H1 (cell line): ENCODE measurements at regions not wholly inside any gene's neighbourhood (a gene's known extent, or its start where the extent isn't known, plus 50 kb on each side); places are given as distances from the start of the nearest gene placed in this dataset.

Experiments
- CTCF ChIA-PET: fragments of 300-600 bp; sonication (Branson Sonifier 250); formaldehyde crosslinking; loops from one replicate; lab custom pipeline; 2021; ENCODE audit not compliant: partially characterized antibody; lab: Charles Lee
- POLR2A ChIA-PET: fragments of 300-600 bp; sonication (Branson Sonifier 250); formaldehyde crosslinking; loops from one replicate; lab custom pipeline; 2021; ENCODE audit warnings: inconsistent platforms; ENCODE audit not compliant: partially characterized antibody; lab: Charles Lee
- DNase-seq, 2 experiments: peaks; one replicate each; pipeline versions ENCODE4 v3.0.0 to v3.0.0-alpha.2; 2010 to 2022; ENCODE audit warnings: low spot score in 2 of 2, low read depth in 1 of 2, mixed read lengths in 1 of 2
- FAIRE-seq: peaks from 2 replicates; lab custom pipeline; 2011; peaks lifted over from hg19 to GRCh38; lab: Jason Lieb, UNC
- H2AFZ ChIP-seq: 2 replicates; pipeline ENCODE4 v1.8.1; 2012; ENCODE audit warnings: low read length, inconsistent platforms
- H2AK5ac ChIP-seq: 2 replicates; pipeline ENCODE4 v1.6.1; 2013; ENCODE audit warnings: low read depth, low read length
- H2BK120ac ChIP-seq: replicated peaks from 2 replicates; pipeline ENCODE3; 2013; ENCODE audit warnings: low read depth, low read length, inconsistent platforms
- H2BK12ac ChIP-seq: 2 replicates; pipeline ENCODE4 v1.6.1; 2013; ENCODE audit warnings: low read depth, low read length
- H2BK15ac ChIP-seq: 2 replicates; pipeline ENCODE4 v1.6.1; 2013; ENCODE audit warnings: low read length
- H2BK20ac ChIP-seq: 2 replicates; pipeline ENCODE4 v1.6.1; 2013; ENCODE audit warnings: low read length
- H2BK5ac ChIP-seq: 2 replicates; pipeline ENCODE4 v1.6.1; 2013; ENCODE audit warnings: low read depth, low read length
- H3K14ac ChIP-seq: 2 replicates; pipeline ENCODE4 v1.6.1; 2013; ENCODE audit warnings: inconsistent platforms; ENCODE audit not compliant: insufficient read length
- H3K18ac ChIP-seq: 2 replicates; pipeline ENCODE4 v1.6.1; 2013; ENCODE audit warnings: low read length; ENCODE audit errors: extremely low read depth
- H3K23ac ChIP-seq: 2 replicates; pipeline ENCODE4 v1.6.1; 2013; ENCODE audit warnings: inconsistent platforms; ENCODE audit not compliant: insufficient read length
- H3K23me2 ChIP-seq: 2 replicates; pipeline ENCODE4 v1.6.1; 2013; ENCODE audit warnings: low read depth, low read length
- H3K27ac ChIP-seq: 2 replicates; pipeline ENCODE4 v1.6.1; 2011; ENCODE audit warnings: low read depth, low read length, inconsistent platforms
- H3K27me3 ChIP-seq, 4 experiments: replicated peaks in 1 of 4; 1 replicate in 1 of 4; 2 replicates in 3 of 4; pipeline versions ENCODE4 v1.6.1 to v1.8.1; 2011 to 2013; ENCODE audit warnings: low read length in 3 of 4, mild to moderate bottlenecking in 3 of 4, inconsistent platforms in 2 of 4, mixed read lengths in 2 of 4, moderate library complexity in 1 of 4; ENCODE audit not compliant: control insufficient read depth in 3 of 4, insufficient read depth in 3 of 4; ENCODE audit errors: extremely low read depth in 1 of 4
- H3K36me3 ChIP-seq, 4 experiments: 2 replicates each; pipeline versions ENCODE4 v1.6.1 to v1.8.1; 2011 to 2013; ENCODE audit warnings: mild to moderate bottlenecking in 4 of 4, low read length in 3 of 4, moderate library complexity in 2 of 4, control low read depth in 1 of 4, inconsistent platforms in 1 of 4; ENCODE audit not compliant: insufficient read depth in 4 of 4, control insufficient read depth in 2 of 4
- H3K4ac ChIP-seq: replicated peaks from 2 replicates; pipeline ENCODE3; 2013; ENCODE audit warnings: low read length, low read depth, mixed read lengths, inconsistent platforms; ENCODE audit not compliant: insufficient read length
- H3K4me1 ChIP-seq, 4 experiments: replicated peaks in 1 of 4; 1 replicate in 1 of 4; 2 replicates in 3 of 4; pipeline versions ENCODE4 v1.6.1 to v1.8.1; 2011 to 2013; ENCODE audit warnings: low read length in 3 of 4, inconsistent platforms in 2 of 4, mixed read lengths in 1 of 4; ENCODE audit not compliant: insufficient read depth in 4 of 4, control insufficient read depth in 3 of 4
- H3K4me2 ChIP-seq, 2 experiments: 2 replicates each; pipeline versions ENCODE4 v1.6.1 to v1.8.1; 2011 to 2013; ENCODE audit warnings: low read depth in 2 of 2, low read length in 2 of 2, control low read depth in 1 of 2, inconsistent platforms in 1 of 2, mild to moderate bottlenecking in 1 of 2; ENCODE audit not compliant: insufficient read depth in 1 of 2
- H3K4me3 ChIP-seq, 4 experiments: fragments of 200-600, 300-600 bp in 1 of 4; sonication (generic), shearing (Covaris generic), sonication (Bioruptor Twin) in 1 of 4; 2 replicates each; pipeline versions ENCODE4 v1.5.1 to v1.8.1; 2011 to 2016; ENCODE audit warnings: low read length in 4 of 4, low read depth in 3 of 4, control low read depth in 2 of 4, inconsistent platforms in 2 of 4, mild to moderate bottlenecking in 2 of 4, mixed read lengths in 1 of 4, moderate library complexity in 1 of 4; ENCODE audit not compliant: insufficient read depth in 2 of 4; ENCODE audit errors: extremely low read depth in 1 of 4
- H3K56ac ChIP-seq: replicated peaks from 2 replicates; pipeline ENCODE3; 2013; ENCODE audit warnings: low read depth, mild to moderate bottlenecking, mixed read lengths, low read length, inconsistent platforms; ENCODE audit not compliant: insufficient read length
- H3K79me1 ChIP-seq: 2 replicates; pipeline ENCODE4 v1.6.1; 2013; ENCODE audit warnings: low read depth, low read length, control low read depth
- H3K79me2 ChIP-seq, 2 experiments: 2 replicates each; pipeline versions ENCODE4 v1.6.1 to v1.8.1; 2012 to 2013; ENCODE audit warnings: low read length in 2 of 2, mild to moderate bottlenecking in 2 of 2, inconsistent platforms in 1 of 2; ENCODE audit not compliant: insufficient read depth in 2 of 2, control insufficient read depth in 1 of 2
- H3K9ac ChIP-seq, 4 experiments: replicated peaks in 1 of 4; 1 replicate in 1 of 4; 2 replicates in 3 of 4; pipeline versions ENCODE4 v1.6.1 to v1.8.1; 2011 to 2013; ENCODE audit warnings: low read depth in 3 of 4, low read length in 3 of 4, control low read depth in 2 of 4, mild to moderate bottlenecking in 2 of 4, moderate library complexity in 2 of 4, inconsistent platforms in 1 of 4; ENCODE audit errors: extremely low read depth in 1 of 4
- H3K9me3 ChIP-seq, 2 experiments: 2 replicates each; pipeline versions ENCODE4 v1.6.1 to v1.8.1; 2012 to 2013; ENCODE audit warnings: mild to moderate bottlenecking in 2 of 2, moderate library complexity in 2 of 2, control low read depth in 1 of 2, inconsistent platforms in 1 of 2, low read depth in 1 of 2, low read length in 1 of 2, mixed read lengths in 1 of 2; ENCODE audit not compliant: insufficient read depth in 2 of 2
- H4K20me1 ChIP-seq, 2 experiments: replicated peaks in 1 of 2; 2 replicates each; pipeline versions ENCODE3 to v1.8.1; 2011 to 2013; ENCODE audit warnings: inconsistent platforms in 2 of 2, low read length in 2 of 2, mild to moderate bottlenecking in 1 of 2; ENCODE audit not compliant: insufficient read depth in 2 of 2, control insufficient read depth in 1 of 2
- H4K5ac ChIP-seq: 2 replicates; pipeline ENCODE4 v1.6.1; 2013; ENCODE audit warnings: low read length, low read depth, mixed read lengths, inconsistent platforms; ENCODE audit not compliant: insufficient read length
- H4K8ac ChIP-seq: 2 replicates; pipeline ENCODE4 v1.8.0; 2013; ENCODE audit warnings: mild to moderate bottlenecking, moderate library complexity, low read length, inconsistent platforms; ENCODE audit not compliant: insufficient read depth; ENCODE audit errors: extremely low read depth
- H4K91ac ChIP-seq: replicated peaks from 2 replicates; pipeline ENCODE3; 2013; ENCODE audit warnings: low read length, mixed read lengths, inconsistent platforms; ENCODE audit not compliant: insufficient read length
- CREB1 ChIP-seq: IDR thresholded peaks from 2 replicates; pipeline ENCODE4 v1.6.1; 2012; ENCODE audit warnings: inconsistent platforms
- CTBP2 ChIP-seq: IDR thresholded peaks from 2 replicates; pipeline ENCODE4 v1.7.0; 2011; ENCODE audit warnings: borderline replicate concordance, mild to moderate bottlenecking, moderate library complexity, mixed read lengths, low read length; ENCODE audit not compliant: insufficient read depth, insufficient read length
- E2F6 ChIP-seq: IDR thresholded peaks from 2 replicates; pipeline ENCODE4 v1.6.1; 2012; ENCODE audit warnings: inconsistent platforms
- EP300 ChIP-seq, 2 experiments: IDR thresholded peaks; 1 replicate in 1 of 2; 2 replicates in 1 of 2; pipeline ENCODE4 v1.6.1; 2011 to 2012; ENCODE audit warnings: low read depth in 2 of 2, low read length in 2 of 2, mild to moderate bottlenecking in 2 of 2, borderline replicate concordance in 1 of 2, inconsistent platforms in 1 of 2, moderate library complexity in 1 of 2
- POLR2AphosphoS5 ChIP-seq: IDR thresholded peaks from 2 replicates; pipeline ENCODE4 v1.6.1; 2011; ENCODE audit warnings: low read depth, low read length
- RAD21 ChIP-seq, 2 experiments: IDR thresholded peaks in 1 of 2; conservative IDR thresholded peaks in 1 of 2; 2 replicates each; pipeline ENCODE4 v1.6.1; 2011; ENCODE audit warnings: low read depth in 2 of 2, low read length in 2 of 2, improper control_type of control experiment in 1 of 2, inconsistent platforms in 1 of 2, mild to moderate bottlenecking in 1 of 2, moderate library complexity in 1 of 2
- RXRA ChIP-seq: IDR thresholded peaks from 2 replicates; pipeline ENCODE4 v1.6.1; 2011; ENCODE audit warnings: low read depth, mild to moderate bottlenecking, low read length, moderate library complexity; ENCODE audit not compliant: insufficient read depth
- SP4 ChIP-seq: IDR thresholded peaks from 2 replicates; pipeline ENCODE4 v1.6.1; 2012; ENCODE audit warnings: low read length, inconsistent platforms
- TAF7 ChIP-seq: optimal IDR thresholded peaks from 2 replicates; pipeline ENCODE3; 2011; ENCODE audit warnings: low read depth, mild to moderate bottlenecking, inconsistent platforms, low read length, moderate library complexity, borderline replicate concordance
- WGBS, 2 experiments: shearing (Covaris generic) in 1 of 2; methylation state at CpG; one replicate each; pipeline versions ENCODE4 v1.1.6 to v1.1.7; 2013 to 2015; ENCODE audit warnings: low lambda C conversion rate in 2 of 2, mixed read lengths in 2 of 2, inconsistent platforms in 1 of 2, low coverage in 1 of 2, missing lambda C conversion rate in 1 of 2; ENCODE audit not compliant: insufficient replicate concordance in 2 of 2, insufficient coverage in 1 of 2, insufficient read length in 1 of 2; ENCODE audit errors: extremely low coverage in 1 of 2, missing lambda C conversion rate in 1 of 2; 5-methylcytosine and 5-hydroxymethylcytosine counted together

DNA sequence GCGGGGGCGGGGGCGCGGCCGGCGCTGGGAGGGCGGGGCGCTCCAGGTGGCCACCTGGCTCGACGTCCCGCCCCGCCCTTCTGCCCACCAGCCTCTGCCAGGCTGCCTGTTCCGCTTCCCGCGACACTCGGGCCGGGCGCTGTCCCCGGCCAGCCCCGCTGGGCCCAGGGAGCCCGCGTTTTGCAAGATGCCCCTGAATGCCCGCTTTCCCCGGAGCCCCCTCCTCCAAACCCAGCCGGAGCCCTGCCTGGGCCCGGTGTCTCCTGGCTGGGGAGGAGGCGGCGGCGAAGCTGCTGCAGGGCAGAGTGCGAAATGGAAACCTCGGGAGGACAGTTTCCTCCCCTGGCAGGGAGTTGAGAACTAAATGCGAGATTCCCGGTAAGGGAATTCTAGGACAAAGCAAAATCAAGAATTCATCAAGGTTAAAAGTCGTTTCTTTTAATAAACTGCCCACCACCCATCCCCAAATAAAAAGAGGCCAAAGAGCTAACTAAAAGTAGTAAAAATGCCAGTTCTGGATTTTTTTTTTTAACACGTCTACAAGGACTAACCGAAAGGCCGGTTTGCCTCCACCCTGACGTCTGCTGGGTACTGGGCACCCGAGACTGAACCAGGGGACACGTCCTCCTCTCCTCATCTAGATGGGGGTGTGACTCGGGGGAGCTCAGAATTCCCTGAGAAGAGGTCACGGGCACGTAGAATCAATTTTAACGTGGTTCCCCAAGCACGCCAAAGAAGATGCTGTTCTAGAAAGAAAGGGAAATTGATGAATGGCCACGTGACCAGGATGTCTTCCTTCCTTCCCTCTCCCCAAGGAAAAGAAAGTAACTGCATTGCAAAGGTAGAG lies 200.4 kb upstream of the NFE2L3 start:
- Histone ChIP-seq H3K36me3 (no peaks in the 10 kb centered on the region; a peak in 1 of 8 replicates), H3K56ac (peak overlapping the region; percentile 75), H4K5ac (peak overlapping the region; percentile 58), H3K27me3 (no peaks in the 10 kb centered on the region), H3K79me1 (peaks cover 2% of the 10 kb centered on the region; the same call in 1 of the 2 replicates), H3K4me3 (peak overlapping the region; percentile 50 to 80 (median 59)), H3K4me2 (peak overlapping the region; percentile 72 to 93), H4K8ac (peak overlapping the region; percentile 90), H4K91ac (peak overlapping the region; percentile 90), H3K79me2 (peaks cover 0 to 27% of the 10 kb centered on the region in 2 experiments; a peak in 2 of 4 replicates), H3K4me1 (peaks cover 5 to 26% (median 24%) of the 10 kb centered on the region in 4 experiments), H4K20me1 (peaks cover 2% of the 10 kb centered on the region in 2 experiments), H2BK5ac (peak overlapping the region; percentile 69; the same call in 1 of the 2 replicates), H2AK5ac (peak overlapping the region; percentile 79; the same call in 1 of the 2 replicates), H3K27ac (peak overlapping the region; percentile 52; the same call in 1 of the 2 replicates), H3K9ac (peak overlapping the region in 3 of 4 experiments; percentile 46 to 64 (median 49); a peak in 5 of 7 replicates), H3K14ac (no peak overlapping the region), H2BK120ac (peak overlapping the region; percentile 60), H3K4ac (peak overlapping the region; percentile 70), H2BK12ac (peak overlapping the region; percentile 86; the same call in 1 of the 2 replicates), H2BK15ac (0 out of 2 replicates have a peak overlapping the region, but pooled peaks have one; percentile 40), H3K18ac (peak overlapping the region; percentile 81), H3K23me2 (peaks cover 4% of the 10 kb centered on the region), H2AFZ (no peak overlapping the region), H2BK20ac (no peak overlapping the region), H3K23ac (no peak overlapping the region), H3K9me3 (peaks cover 4 to 11% of the 10 kb centered on the region in 2 experiments; a peak in 3 of 4 replicates)
- WGBS, 2 experiments, result 13% methylated on average over 27 of the region's 46 CpGs; no CpG with 5 or more reads in 1 of the 2 experiments
- ChIA-PET POLR2A (interaction anchor here (0.6 to 1.9 kb wide), 5 partner anchors 9 to 424 kb away, joined by 3 to 5 read pairs (median 4); no protein-coding TSS in a partner anchor), CTCF (interaction anchor here (0.6 to 1.0 kb wide), 2 partner anchors 58 to 107 kb away, joined by 4 to 5 read pairs; no protein-coding TSS in a partner anchor)
- FAIRE-seq, result no peak
- DNase-seq, result no peak
- TF ChIP-seq POLR2AphosphoS5, result peak; percentile 32
- TF ChIP-seq E2F6, result peak; percentile 59
- peak; percentile 71 for TF ChIP-seq TAF7
- no peak for TF ChIP-seq EP300 (IDR thresholded peaks at IDR 0.05; ENCODE audit: borderline replicate concordance in 1 of 2, low read depth in 2 of 2, low read length in 2 of 2)
- TF ChIP-seq CREB1, result no peak
- no peak for TF ChIP-seq RXRA
- TF ChIP-seq RAD21 (IDR thresholded peaks at IDR 0.05 in 1 of 2, conservative IDR thresholded peaks at IDR 0.05 in 1 of 2; ENCODE audit: low read depth in 2 of 2, low read length in 2 of 2), result peak in 1 of 2 experiments; percentile 5; a peak in 1 of 4 replicates
- no peak for TF ChIP-seq CTBP2
- TF ChIP-seq SP4, result peak; percentile 80
